ENCODE measurements at regions not wholly inside any gene's neighbourhood (a gene's known extent, or its start where the extent isn't known, plus 50 kb on each side); places are given as distances from the start of the nearest gene placed in this dataset.
"Not testable (repeated sequence)": the region's sequence is repeated elsewhere in the genome, so short reads cannot be mapped to it uniquely, and the experiment has no call there.

DNA sequence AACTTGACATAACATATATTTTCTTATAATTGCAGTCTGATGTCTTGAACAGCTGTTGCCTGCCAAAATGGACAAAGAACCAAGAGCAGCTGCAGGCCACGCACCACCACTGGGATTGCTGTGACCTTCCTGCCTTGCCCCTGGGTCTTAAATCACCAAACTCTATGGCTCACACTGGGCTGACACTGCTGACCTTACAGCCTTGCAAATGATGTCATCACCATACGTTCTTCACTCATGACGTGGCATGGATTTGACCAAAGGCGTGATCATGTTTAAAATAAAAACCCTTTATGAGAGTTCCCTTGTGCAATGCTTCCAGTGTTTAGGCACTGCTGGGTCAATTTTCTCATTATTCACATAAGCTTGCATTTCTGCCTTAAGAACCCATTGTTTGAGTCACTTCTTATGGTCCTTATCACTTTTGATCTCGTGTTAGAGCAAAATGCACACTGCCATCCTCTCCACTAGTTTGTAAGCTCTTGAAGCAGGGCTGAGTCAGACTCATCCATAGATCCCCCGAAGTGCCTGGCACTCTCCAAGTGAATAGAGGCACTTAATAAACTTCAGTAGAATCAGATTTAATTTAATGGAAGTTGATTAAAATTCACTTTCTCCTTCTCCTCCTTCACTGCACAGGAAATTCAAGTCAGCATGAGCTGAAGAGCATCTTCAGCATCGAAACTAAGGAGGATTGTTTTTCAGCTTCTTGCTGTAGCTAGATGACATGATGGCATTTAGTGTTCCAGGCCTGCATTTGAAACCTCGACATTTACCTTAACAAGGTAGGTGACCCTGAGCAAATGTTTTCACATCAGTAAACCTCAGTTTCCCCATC lies 132.4 kb upstream of the PZP start:
- Histone ChIP-seq H3K27me3 (ENCODE audit: insufficient read depth, poor library complexity, severe bottlenecking) (no peaks in the 10 kb centered on the region), H3K4me3 (replicated peaks; ENCODE audit: insufficient read depth, low read length) (no peak overlapping the region), H3K27ac (replicated peaks) (no peak overlapping the region)
- TF ChIP-seq POLR2AphosphoS5 (IDR thresholded peaks at IDR 0.05; ENCODE audit: low read depth) (no peak), CTCF (IDR thresholded peaks at IDR 0.05; ENCODE audit: insufficient read depth, low read length) (no peak), GABPA (IDR thresholded peaks at IDR 0.05; ENCODE audit: low read depth) (no peak), SPI1 (IDR thresholded peaks at IDR 0.05; ENCODE audit: borderline replicate concordance, low read depth) (no peak)
- TF ChIP-seq, protein P1, sequence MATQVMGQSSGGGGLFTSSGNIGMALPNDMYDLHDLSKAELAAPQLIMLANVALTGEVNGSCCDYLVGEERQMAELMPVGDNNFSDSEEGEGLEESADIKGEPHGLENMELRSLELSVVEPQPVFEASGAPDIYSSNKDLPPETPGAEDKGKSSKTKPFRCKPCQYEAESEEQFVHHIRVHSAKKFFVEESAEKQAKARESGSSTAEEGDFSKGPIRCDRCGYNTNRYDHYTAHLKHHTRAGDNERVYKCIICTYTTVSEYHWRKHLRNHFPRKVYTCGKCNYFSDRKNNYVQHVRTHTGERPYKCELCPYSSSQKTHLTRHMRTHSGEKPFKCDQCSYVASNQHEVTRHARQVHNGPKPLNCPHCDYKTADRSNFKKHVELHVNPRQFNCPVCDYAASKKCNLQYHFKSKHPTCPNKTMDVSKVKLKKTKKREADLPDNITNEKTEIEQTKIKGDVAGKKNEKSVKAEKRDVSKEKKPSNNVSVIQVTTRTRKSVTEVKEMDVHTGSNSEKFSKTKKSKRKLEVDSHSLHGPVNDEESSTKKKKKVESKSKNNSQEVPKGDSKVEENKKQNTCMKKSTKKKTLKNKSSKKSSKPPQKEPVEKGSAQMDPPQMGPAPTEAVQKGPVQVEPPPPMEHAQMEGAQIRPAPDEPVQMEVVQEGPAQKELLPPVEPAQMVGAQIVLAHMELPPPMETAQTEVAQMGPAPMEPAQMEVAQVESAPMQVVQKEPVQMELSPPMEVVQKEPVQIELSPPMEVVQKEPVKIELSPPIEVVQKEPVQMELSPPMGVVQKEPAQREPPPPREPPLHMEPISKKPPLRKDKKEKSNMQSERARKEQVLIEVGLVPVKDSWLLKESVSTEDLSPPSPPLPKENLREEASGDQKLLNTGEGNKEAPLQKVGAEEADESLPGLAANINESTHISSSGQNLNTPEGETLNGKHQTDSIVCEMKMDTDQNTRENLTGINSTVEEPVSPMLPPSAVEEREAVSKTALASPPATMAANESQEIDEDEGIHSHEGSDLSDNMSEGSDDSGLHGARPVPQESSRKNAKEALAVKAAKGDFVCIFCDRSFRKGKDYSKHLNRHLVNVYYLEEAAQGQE (IDR thresholded peaks at IDR 0.05; ENCODE audit: insufficient replicate concordance, low read depth) = no peak
- DNase-seq (ENCODE audit: low read depth in 1 of 2, low spot score in 1 of 2) = no peak

DNA sequence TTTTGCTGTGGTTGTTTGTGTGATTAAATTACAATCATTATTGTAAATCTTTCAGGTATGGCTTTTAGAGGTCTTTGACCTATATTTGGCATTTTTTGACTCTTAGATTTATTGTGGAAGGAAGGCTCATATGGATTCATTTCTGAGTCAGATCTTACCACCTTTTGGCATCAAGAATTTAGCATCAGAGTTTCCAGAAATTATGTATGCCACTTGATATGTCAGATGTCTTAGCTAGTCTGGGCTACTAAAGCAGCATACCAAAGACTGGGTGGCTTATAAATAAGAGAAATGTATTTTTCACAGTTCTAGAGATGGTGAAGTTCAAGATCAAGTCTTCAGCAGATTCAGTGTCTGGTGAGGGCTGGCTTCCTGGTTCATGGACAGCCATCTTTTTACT lies 129.5 kb upstream of the PZP start:
- no peak for DNase-seq (ENCODE audit: low read depth in 1 of 2, low spot score in 1 of 2)
- no peak overlapping the region for H3K4me3 ChIP-seq (replicated peaks; ENCODE audit: insufficient read depth, low read length)
- TF ChIP-seq SPI1 (IDR thresholded peaks at IDR 0.05; ENCODE audit: borderline replicate concordance, low read depth) = no peak
- no peaks in the 10 kb centered on the region for H3K27me3 ChIP-seq (ENCODE audit: insufficient read depth, poor library complexity, severe bottlenecking)
- H3K27ac ChIP-seq (replicated peaks) = no peak overlapping the region

DNA sequence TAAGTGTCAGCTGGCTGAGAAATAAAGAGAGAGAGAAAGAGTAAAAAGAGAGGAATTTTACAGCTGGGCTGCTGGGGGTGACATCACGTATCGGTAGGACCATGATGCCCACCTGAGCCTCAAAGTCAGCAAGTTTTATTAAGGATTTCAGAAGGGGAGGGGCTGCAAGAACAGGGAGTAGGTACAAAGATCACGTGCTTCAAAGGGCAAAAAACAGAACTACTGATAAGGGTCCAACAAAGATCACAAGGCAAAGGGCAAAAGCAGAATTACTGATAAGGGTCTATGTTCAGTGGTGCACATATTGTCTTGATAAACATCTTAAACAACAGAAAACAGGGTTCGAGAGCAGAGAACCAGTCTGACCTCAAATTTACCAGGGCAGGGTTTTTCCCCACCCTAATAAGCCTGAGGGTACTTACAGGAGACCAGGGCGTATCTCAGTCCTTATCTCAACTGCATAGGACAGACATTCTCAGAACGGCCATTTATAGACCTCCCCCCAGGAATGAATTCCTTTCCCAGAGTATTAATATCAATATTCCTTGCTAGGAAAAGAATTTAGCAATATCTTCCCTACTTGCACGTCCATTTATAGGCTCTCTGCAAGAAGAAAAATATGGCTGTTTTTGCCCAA lies 128.3 kb upstream of the PZP start:
- not testable (repeated sequence) for H3K4me3 ChIP-seq (replicated peaks; ENCODE audit: insufficient read depth, low read length); H3K27ac ChIP-seq (replicated peaks); H3K27me3 ChIP-seq (ENCODE audit: insufficient read depth, poor library complexity, severe bottlenecking); DNase-seq (ENCODE audit: low read depth in 1 of 2, low spot score in 1 of 2)

- no peak for TF ChIP-seq POLR2AphosphoS5 (IDR thresholded peaks at IDR 0.05; ENCODE audit: low read depth)
- TF ChIP-seq CTCF (IDR thresholded peaks at IDR 0.05; ENCODE audit: insufficient read depth, low read length) = no peak
- TF ChIP-seq, protein P1 (IDR thresholded peaks at IDR 0.05; ENCODE audit: insufficient replicate concordance, low read depth) = no peak
- no peak for DNase-seq (ENCODE audit: low read depth in 1 of 2, low spot score in 1 of 2)
- Histone ChIP-seq H3K27me3 (ENCODE audit: insufficient read depth, poor library complexity, severe bottlenecking) (no peaks in the 10 kb centered on the region), H3K4me3 (replicated peaks; ENCODE audit: insufficient read depth, low read length) (no peak overlapping the region), H3K27ac (replicated peaks) (0 out of 2 replicates have a peak overlapping the region, but pooled peaks have one; percentile 90)
Observed at GRCh38 chr12:9335867-9336266, 127.7 kb upstream of the PZP start.

Data from HL-60 (cell line).